ENCODE measurements at regions not wholly inside any gene's neighbourhood (a gene's known extent, or its start where the extent isn't known, plus 50 kb on each side); places are given as distances from the start of the nearest gene placed in this dataset.
"Not testable (repeated sequence)": the region's sequence is repeated elsewhere in the genome, so short reads cannot be mapped to it uniquely, and the experiment has no call there.

DNA sequence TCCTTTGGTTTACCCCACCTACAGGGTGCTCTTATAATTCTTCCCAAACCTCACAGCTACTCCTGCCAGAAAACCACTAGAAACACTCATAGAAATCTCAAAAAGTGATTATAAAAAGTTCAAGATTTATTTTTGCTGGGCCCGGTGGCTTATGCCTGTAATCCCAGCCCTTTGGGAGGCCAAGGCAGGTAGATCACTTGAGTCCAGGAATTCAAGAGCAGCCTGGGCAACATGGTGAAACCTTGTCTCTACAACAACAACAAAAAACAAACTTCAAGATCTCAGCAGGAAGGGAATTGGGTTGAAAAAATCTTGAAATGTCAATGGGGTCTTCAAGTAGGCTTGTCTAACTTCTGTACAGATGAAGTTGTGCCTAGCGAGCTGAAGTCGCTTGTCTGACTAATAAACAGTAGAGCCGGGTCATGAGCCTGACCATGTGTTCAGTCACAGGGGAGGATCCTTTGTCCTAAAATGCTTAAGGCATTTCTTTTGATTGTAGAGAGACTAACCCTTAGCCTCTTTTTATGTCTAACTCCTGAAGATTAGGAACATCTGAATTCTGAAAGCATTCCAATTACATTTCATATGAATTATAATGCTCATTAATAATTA is 124.6 kb downstream of the NOC3L start:
- no peak for DNase-seq

DNA sequence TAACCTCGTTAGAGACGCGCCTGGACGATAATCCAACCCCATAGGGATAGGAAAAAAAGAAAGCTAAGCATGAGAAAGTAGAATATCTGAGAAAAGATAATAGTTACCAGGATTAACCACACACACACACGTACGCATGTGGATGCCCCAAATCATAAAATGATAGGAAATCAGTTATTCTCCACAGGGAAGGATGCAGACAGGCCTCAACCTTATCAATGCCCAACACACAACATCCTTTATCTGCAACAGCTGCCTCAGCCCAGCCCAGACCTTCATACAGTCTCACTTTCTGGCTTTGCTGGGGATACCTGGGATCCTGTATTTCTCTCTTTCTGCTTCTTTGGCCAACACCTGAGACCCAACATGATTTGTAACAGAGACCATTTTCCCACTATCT is 123.0 kb downstream of the NOC3L start:
- no peak for DNase-seq

DNA sequence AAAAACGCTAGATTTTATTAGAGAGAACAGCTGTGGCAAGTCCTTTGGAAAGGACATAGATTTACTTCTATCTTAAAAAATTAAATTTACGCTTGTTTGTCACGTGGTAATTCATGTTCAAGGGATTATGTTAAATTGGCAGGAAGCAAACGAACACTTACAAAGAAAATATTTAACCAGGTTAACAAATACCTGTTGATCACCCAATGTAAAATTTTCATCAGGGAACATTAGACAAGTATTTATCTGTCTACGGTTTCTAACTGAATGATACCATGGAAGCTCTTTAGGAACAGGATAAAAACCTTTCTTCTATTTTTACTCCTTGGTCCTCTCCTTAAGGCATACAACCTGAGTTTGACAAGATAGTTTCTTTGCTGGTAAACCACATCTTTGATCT is 122.2 kb downstream of the NOC3L start:
- DNase-seq, result no peak

DNA sequence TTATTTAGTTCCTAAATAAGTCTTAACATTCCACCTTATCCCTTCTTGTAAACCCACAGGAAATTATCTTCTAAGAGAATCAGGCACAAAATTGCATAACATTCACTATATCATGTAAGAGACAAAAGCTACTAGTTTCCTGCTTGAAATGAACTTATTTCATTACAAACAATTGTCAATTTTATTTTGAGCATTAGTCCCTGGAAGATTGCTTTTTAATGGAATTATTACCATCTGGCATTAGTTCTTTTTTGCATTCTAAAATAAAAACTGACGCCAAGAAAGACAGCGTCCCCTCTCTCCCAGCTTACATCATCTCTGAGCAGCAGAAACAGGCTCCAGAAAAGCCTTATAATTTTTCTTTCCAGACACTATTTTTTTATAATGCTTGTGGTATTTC is 121.8 kb downstream of the NOC3L start:
- DNase-seq, result no peak

DNA sequence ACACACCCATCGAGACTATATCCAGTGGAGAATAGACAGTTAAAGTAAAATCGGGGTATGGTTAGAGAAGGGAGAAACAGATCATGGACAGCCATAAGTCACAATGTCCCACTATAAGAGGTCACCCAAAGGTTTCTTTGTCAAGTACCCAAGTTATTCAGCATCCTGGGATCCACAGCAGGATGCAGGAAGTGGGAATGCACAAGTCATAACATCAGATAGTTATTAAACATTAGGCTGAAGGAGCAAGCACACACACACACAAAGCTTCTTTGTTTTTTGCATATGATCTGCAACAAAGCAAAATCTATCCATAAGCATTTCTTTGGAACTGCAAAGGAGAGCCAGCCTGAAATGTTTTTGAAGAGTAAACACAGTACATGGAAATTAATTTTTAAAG is 111.6 kb downstream of the NOC3L start:
- no peak for DNase-seq

DNA sequence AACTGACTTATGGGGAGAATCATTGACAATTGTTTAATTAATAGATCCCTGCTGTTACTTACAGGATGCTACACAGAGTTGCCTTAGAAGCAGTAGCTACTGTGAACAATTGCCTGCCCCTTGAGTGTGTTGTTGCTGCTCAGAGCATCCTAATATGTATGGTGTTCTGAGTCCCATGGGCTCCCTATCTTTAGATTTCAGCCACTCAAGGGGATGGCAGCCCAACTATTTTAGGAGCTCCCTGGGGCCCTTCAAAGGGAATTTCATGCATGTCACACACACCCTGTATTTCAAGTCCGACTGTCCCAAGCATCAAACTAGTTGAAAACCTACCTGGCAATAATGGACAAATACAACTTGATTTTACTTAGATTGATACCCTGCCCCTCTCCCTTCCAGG is 111.2 kb downstream of the NOC3L start:
- no peak for DNase-seq

DNA sequence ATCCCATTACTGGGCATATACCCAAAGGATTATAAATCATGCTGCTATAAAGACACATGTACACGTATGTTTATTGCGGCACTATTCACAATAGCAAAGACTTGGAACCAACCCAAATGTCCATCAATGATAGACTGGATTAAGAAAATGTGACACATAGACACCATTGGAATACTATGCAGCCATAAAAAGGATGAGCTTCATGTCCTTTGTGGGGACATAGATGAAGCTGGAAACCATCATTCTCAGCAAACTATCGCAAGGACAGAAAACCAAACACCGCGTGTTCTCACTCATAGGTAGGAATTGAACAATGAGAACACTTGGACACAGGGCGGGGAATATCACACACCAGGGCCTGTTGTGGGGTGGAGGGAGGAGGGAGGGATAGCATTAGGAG is 105.3 kb downstream of the NOC3L start:
- DNase-seq, result not testable (repeated sequence)

DNA sequence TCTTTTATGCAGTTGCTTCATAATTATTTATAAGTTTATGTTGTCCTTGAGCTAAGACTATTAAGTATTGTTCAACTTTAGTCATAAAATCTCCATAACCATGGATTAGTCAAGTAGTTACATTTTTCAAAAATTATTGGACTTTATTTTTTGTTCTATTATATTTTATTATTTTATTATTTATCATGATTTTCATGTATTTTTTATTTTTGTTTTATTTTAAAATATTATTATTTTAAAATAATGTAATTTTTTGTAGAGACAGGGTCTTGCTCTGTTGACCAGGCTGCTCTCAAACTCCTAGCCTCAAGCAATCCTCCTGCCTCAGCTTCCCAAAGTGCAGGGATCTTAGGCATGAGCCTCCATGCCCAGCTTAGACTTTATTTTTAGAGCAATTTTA is 102.3 kb downstream of the NOC3L start:
- no peak for DNase-seq

DNA sequence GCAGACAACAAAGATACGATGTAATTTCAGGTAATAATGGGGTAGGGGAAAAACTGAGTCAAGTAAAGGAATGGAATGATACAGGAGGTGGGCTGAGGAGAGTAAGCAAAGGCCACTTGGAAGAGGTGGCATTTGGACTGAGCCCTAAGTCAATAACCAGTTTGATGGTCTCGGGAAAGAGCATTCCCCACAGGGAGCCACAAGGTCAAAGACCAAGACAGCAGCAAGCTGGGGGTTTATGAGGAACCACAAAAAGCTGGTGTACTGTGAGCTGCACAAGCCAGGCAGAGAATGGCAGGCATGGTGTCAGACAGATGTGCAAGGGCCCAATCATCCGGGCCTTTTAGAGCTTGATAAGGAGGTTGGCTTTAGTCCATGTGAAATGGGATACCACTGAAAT is 98.7 kb downstream of the NOC3L start:
- no peak for DNase-seq

DNA sequence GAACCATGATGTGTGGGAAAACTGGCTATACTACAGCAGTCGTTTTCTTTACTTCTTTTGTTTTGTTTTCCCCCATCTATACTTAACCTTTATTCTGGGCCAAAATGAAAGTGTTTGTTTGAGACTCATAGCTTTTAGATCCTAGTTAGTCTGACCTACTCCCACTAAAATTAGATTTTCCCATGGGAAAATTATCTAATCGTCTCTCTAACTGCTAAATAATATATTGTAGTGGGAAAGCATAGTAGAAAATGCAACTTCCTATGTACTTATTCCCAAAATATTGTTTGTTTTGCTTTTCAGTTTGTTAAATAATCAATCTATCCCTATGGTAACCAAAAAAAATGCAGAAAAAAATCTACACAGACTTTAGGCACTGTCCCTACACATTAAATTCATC is 96.6 kb downstream of the NOC3L start:
- DNase-seq, result no peak

DNA sequence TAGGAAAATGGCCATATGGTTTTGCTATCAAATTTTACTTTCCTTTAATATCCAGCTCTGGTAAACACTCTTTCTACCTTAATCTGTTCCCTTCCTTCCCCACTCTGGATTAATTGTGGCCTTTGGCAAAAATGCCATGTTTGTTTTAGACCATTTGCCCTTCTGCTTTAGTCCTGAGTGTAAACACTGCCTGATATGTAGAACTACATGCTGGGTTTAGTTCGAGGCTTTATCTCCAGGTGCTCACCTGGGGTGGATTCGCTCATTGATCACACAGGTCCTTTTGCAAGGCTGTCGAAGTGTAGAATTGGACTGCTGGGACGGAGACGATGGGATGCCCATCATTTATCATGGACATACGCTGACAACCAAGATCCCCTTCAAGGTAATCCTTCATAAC is 94.1 kb downstream of the NOC3L start:
- no peak for DNase-seq

DNA sequence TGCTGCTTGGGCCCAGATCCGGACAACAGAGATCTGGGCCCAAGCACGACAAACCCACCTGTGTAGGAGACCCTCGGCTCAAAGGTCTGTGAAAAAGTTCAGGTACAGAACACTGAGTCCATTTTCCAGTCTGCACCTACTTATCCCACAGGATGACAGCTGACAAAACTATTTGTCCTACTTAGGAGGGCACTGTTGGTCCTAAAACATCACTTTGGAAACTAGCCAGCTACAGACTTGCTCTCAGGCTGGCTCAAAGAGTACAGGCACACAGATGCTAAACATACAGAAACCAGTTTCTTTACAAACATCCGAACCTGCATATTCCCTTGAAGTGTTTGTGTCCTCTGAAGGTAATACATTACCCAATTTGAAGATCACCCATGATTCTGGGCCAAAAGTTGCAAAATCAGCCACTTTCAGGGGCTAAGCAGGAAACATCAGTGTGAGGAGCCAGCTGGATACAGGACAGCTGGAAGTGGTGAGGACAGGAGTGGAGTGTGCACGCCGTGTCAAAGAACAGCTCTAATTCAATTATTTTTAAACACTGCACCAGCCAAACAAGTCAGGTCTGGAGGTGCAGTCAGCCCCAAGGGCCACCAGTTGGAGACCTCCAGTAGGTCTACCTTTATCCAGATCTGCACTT is 88.5 kb downstream of the NOC3L start:
- no peak for DNase-seq

DNA sequence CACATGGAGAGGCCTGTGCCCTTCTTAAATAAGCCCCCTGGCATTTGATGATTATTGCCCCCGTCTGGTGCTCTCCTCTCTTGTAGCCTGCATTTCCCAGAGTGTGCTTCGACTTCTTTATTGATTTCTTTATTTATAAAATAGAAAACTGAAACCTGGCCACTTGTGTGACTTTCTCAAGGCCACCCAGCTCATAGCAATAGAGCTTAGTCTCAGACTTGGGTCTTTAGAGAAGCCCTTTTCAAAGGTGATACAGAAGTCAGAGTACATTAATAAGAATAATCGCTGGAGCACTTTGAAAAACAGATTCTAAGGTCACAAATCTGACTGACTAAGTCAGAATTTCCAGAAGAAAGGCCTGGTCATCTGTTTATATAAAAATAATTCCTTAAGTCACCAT is 86.6 kb downstream of the NOC3L start:
- no peak for DNase-seq

DNA sequence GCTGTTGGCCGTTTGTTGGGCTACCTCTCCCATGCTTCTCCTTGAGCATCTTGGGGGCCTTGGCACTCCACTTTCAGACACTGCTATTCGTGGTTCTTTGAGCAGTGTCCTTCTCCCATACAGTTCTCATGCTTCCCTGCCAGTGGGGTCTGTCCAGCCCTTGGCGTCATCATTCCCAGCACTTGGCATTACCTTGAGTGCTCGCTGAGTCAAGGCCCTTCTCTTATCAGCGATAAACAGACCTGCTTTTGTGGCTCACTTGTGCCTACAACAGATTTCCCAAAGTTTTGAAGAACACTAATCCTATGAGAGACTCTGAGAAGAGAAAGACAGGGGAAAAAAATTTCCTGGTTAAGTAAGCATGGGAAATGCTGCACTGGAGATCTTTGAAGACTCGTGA is 85.3 kb downstream of the NOC3L start:
- no peak for DNase-seq

DNA sequence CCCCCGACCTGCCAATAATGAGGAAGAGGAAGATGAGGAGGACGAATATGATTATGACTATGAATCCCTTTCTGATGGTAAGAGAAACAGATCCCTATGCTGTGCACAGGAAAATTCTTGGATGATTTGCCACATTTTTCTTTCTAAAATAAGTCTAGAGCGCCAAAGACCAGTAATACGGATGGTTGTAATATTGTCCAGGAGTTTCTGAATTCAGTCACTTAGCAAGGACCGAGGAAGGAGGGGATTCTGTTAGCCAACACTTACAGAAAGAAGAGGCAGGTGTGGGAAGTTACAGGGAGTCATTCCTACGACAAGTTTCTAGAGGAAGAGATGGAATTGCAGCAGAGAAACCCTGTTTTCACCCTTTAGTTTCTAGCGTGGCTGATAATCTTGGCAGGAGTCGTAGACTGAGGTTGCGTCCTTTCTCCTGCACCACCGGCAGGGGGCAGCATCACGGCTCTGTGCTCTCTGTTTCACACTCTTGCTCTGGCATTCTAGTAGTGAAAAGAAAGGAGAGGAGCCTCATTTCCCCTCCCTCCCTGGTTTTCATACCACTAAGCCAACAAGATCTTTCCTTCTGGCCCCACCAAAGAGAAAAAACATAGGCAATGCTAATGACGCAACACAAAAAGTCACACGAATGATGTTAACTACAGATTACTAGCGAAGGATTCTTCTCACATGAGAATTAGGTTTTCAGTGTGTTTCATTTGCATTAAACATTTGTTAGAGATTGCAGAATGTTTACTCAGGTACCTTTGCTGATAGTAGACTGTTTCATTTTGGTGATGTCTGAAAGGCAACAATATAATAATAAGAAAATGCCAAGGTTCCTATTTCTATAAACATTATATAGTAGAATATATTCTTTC is 82.7 kb downstream of the NOC3L start:
- DNase-seq, result peak; percentile 4

DNA sequence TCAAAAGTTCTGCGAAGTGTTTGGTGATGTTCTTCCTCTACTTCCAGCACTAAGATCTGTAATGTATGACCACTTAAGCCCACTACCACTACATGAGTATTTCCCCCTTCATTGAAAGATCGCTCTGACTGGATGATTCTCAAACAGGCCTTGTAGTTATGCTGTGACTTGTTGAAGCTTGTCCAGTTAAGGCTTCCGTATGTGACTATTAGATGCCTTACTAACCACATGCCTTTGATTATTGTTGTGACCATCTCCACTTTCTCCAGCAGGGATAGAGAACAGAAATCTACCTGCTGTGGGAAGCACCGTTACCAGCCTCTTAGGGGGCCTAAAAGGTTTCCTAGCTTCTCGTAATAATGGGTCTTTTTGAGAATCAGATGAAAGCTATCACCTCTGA is 81.1 kb downstream of the NOC3L start:
- DNase-seq, result no peak

DNA sequence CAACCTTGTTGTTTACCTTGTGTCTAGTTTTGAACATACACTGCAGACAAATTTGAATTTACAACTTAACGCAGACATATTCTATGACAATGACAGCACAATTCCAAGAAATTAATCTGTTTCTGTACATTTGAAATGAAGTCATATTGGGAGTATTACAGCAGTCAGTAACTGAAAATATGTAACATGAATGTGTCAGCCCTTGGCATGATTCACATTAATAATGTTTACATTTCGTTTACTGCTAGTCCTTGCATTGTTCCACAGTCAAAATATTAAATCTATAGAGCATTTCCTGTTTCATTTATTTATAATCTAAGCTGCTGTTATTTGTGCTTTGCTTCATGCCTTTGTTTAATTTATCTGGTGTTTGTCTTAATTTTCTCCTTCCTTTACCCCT is 80.4 kb downstream of the NOC3L start:
- no peak for DNase-seq
